ENCODE measurements at regions not wholly inside any gene's neighbourhood (a gene's known extent, or its start where the extent isn't known, plus 50 kb on each side); places are given as distances from the start of the nearest gene placed in this dataset.

GRCh38 chr7:52620849-52621248, 414.6 kb upstream of the POM121L12 start:
- no peak overlapping the region for H2AK5ac ChIP-seq (ENCODE audit: low read depth, low read length)
- H3K23ac ChIP-seq (ENCODE audit: low read depth, low read length) = no peak overlapping the region
- DNase-seq (no peak), ATAC-seq (ENCODE audit: low read depth) (no peak)
- H3K4me2 ChIP-seq (ENCODE audit: low read depth, low read length) = no peak overlapping the region
- no peaks in the 10 kb centered on the region for H3K9me1 ChIP-seq (ENCODE audit: insufficient read depth, low read length)
- no peak overlapping the region for H3K4ac ChIP-seq (ENCODE audit: low read depth, low read length)
- no peak overlapping the region for H3K27ac ChIP-seq (ENCODE audit: insufficient read depth, low read length)
- H3K79me1 ChIP-seq (ENCODE audit: low read depth in 1 of 2, low read length in 2 of 2) = no peaks in the 10 kb centered on the region
- peaks cover 3% of the 10 kb centered on the region for H3K9me3 ChIP-seq (ENCODE audit: control insufficient read depth, insufficient read depth, low read length)
- H3K9ac ChIP-seq (ENCODE audit: low read depth, low read length) = no peak overlapping the region
- H4K5ac ChIP-seq (ENCODE audit: low read depth, low read length) = no peak overlapping the region
- H3K4me3 ChIP-seq (ENCODE audit: insufficient read depth, low read depth, low read length) = no peak overlapping the region
- H3K4me1 ChIP-seq (ENCODE audit: control insufficient read depth, insufficient read depth, low read length) = no peaks in the 10 kb centered on the region
- H2BK120ac ChIP-seq (ENCODE audit: low read depth, low read length) = no peak overlapping the region
- no peak overlapping the region for H2AK9ac ChIP-seq (replicated peaks; ENCODE audit: low read depth, low read length, poor library complexity)
- intact Hi-C loops (cut with micrococcal nuclease) = no loop called here
- dilution Hi-C loops (cut with HindIII; ENCODE audit: low sequenced_read_pairs, unreplicated experiment) = no loop called here
- H2BK5ac ChIP-seq (ENCODE audit: low read depth, low read length, poor library complexity, severe bottlenecking) = no peak overlapping the region
- H3K36me3 ChIP-seq (ENCODE audit: control insufficient read depth, insufficient read depth, low read length) = no peaks in the 10 kb centered on the region
- ChIA-PET CTCF (no interaction called here), POLR2A (ENCODE audit: unreplicated experiment) (no interaction called here)
- in situ Hi-C loops (cut with MboI; ENCODE audit: low sequenced_read_pairs) = no loop called here
- no peak for TF ChIP-seq MAFK (IDR thresholded peaks at IDR 0.05; ENCODE audit: low read depth, low read length)
- no peak for TF ChIP-seq RCOR1 (IDR thresholded peaks at IDR 0.05; ENCODE audit: insufficient replicate concordance, low read length)
- no peak overlapping the region for H3K14ac ChIP-seq (replicated peaks; ENCODE audit: low read depth, low read length)
- no peak overlapping the region for H2AFZ ChIP-seq (replicated peaks; ENCODE audit: low read length, poor library complexity)
- no peak overlapping the region for H4K8ac ChIP-seq (ENCODE audit: low read depth in 2 of 2, low read length in 2 of 2)
- no peaks in the 10 kb centered on the region for H3K27me3 ChIP-seq (ENCODE audit: control insufficient read depth, insufficient read depth, low read length)
- H2BK15ac ChIP-seq (ENCODE audit: low read depth, low read length) = no peak overlapping the region
- no TSS peak for BruUV-seq (replicated peaks)
- H3K18ac ChIP-seq (ENCODE audit: low read depth, low read length) = no peak overlapping the region
- H2BK20ac ChIP-seq (ENCODE audit: low read depth, low read length) = no peak overlapping the region
- no CpG with 5 or more reads among the region's 1 CpG for WGBS, 2 experiments (ENCODE audit: extremely low coverage in 2 of 2, insufficient read length in 1 of 2)
- H3K56ac ChIP-seq (ENCODE audit: extremely low read depth, insufficient read depth, low read length) = no peak overlapping the region
- no peaks in the 10 kb centered on the region for H4K20me1 ChIP-seq (ENCODE audit: insufficient read depth, low read length)
- H4K91ac ChIP-seq (ENCODE audit: insufficient read depth, low read depth, low read length) = no peak overlapping the region
